ENCODE measurements at regions not wholly inside any gene's neighbourhood (a gene's known extent, or its start where the extent isn't known, plus 50 kb on each side); places are given as distances from the start of the nearest gene placed in this dataset.

DNA sequence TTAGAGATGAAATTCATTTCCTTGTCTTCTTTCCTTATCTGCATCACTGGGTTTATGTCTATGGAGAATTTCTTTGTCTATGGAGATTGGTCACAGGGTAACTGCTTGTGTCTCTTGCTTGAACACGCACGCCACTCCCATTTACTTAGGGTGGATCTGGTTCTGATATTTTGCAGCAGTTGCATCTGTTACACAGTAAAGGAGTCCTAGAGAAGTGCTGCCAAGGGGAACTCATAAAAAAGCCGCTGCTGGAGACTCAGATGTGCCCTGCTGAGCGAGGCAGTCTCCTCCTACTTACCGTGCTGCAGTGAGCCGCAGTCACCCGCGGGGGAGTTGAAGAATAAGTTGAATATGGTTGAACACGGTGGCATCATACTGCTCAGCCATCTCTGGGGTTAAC, 105.2 kb upstream of the KLHL25 start:
- Mint-ChIP-seq H3K36me3 (ENCODE audit: low read depth) (no peaks in the 10 kb centered on the region), H3K27me3 (peaks cover 24% of the 10 kb centered on the region), H3K4me1 (no peaks in the 10 kb centered on the region), H3K27ac (no peak overlapping the region), H3K4me3 (no peak overlapping the region), H3K9me3 (no peaks in the 10 kb centered on the region)
- ChIA-PET CTCF (no interaction called here), POLR2A (no interaction called here)
- intact Hi-C loops (cut with micrococcal nuclease): no loop called here
- TF ChIP-seq, protein P1, sequence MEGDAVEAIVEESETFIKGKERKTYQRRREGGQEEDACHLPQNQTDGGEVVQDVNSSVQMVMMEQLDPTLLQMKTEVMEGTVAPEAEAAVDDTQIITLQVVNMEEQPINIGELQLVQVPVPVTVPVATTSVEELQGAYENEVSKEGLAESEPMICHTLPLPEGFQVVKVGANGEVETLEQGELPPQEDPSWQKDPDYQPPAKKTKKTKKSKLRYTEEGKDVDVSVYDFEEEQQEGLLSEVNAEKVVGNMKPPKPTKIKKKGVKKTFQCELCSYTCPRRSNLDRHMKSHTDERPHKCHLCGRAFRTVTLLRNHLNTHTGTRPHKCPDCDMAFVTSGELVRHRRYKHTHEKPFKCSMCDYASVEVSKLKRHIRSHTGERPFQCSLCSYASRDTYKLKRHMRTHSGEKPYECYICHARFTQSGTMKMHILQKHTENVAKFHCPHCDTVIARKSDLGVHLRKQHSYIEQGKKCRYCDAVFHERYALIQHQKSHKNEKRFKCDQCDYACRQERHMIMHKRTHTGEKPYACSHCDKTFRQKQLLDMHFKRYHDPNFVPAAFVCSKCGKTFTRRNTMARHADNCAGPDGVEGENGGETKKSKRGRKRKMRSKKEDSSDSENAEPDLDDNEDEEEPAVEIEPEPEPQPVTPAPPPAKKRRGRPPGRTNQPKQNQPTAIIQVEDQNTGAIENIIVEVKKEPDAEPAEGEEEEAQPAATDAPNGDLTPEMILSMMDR (IDR thresholded peaks at IDR 0.05): no peak
- DNase-seq (no peak), ATAC-seq (ENCODE audit: low read depth) (no peak)

DNA sequence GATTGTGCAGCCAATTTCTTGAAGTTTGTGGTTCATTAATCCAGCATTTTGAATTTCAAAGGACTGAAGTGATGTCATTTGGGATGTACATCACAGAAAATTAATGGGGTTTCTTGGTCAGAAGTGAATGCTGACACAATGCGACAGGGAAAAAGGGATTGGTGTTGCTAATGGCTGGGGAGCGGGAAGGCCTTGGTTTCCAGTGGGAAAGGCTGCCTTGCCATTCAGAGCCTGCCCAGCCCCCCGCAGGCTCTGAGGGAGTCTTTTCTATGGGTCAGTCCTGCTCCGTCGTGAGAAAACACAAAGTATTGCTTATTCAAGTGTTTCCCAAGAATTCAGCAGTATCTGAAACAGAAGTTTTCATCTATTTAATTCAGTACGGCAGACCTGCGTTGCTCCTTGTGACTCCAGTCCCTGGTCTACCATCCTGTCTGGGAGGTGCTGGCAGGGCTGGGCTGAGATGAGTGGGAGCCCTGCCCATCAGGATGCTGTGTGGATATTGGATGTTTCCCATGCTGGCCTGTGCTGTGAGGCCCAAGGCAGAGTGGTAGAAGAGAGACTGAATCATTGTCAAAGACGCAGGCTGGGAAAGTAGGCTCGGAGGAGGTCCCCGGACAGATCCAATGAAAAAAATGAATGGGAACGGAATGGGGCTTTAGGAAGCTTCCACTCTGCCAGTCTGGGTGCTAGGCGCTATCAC, 111.2 kb upstream of the KLHL25 start:
- H3K4me3 Mint-ChIP-seq: no peak overlapping the region
- CTCF ChIA-PET: no interaction called here
- H3K36me3 Mint-ChIP-seq (ENCODE audit: low read depth): no peaks in the 10 kb centered on the region
- peaks cover 12% of the 10 kb centered on the region for H3K27me3 Mint-ChIP-seq
- no peak overlapping the region for H3K27ac Mint-ChIP-seq
- intact Hi-C loops (cut with micrococcal nuclease): no loop called here
- no peaks in the 10 kb centered on the region for H3K9me3 Mint-ChIP-seq
- ATAC-seq (ENCODE audit: low read depth): no peak
- POLR2A ChIA-PET: no interaction called here
- no peak for DNase-seq
- TF ChIP-seq, protein P1 (IDR thresholded peaks at IDR 0.05): no peak
- no peaks in the 10 kb centered on the region for H3K4me1 Mint-ChIP-seq

GRCh38 chr15:85906640-85907039, 111.9 kb upstream of the KLHL25 start:
- DNase-seq (no peak), ATAC-seq (ENCODE audit: low read depth) (no peak)
- Mint-ChIP-seq H3K9me3 (no peaks in the 10 kb centered on the region), H3K27me3 (peaks cover 6% of the 10 kb centered on the region), H3K4me3 (no peak overlapping the region), H3K4me1 (no peaks in the 10 kb centered on the region), H3K36me3 (ENCODE audit: low read depth) (no peaks in the 10 kb centered on the region), H3K27ac (no peak overlapping the region)
- intact Hi-C loops (cut with micrococcal nuclease): no loop called here
- TF ChIP-seq, protein P1 (IDR thresholded peaks at IDR 0.05): no peak
- ChIA-PET CTCF (no interaction called here), POLR2A (no interaction called here)

GRCh38 chr15:85910834-85911233, 116.1 kb upstream of the KLHL25 start:
- Mint-ChIP-seq H3K27me3 (no peaks in the 10 kb centered on the region), H3K27ac (no peak overlapping the region), H3K9me3 (no peaks in the 10 kb centered on the region), H3K4me1 (no peaks in the 10 kb centered on the region), H3K36me3 (ENCODE audit: low read depth) (no peaks in the 10 kb centered on the region), H3K4me3 (no peak overlapping the region)
- ATAC-seq (ENCODE audit: low read depth) (no peak), DNase-seq (no peak)
- ChIA-PET CTCF (no interaction called here), POLR2A (no interaction called here)
- intact Hi-C loops (cut with micrococcal nuclease): no loop called here
- TF ChIP-seq, protein P1 (IDR thresholded peaks at IDR 0.05): no peak

DNA sequence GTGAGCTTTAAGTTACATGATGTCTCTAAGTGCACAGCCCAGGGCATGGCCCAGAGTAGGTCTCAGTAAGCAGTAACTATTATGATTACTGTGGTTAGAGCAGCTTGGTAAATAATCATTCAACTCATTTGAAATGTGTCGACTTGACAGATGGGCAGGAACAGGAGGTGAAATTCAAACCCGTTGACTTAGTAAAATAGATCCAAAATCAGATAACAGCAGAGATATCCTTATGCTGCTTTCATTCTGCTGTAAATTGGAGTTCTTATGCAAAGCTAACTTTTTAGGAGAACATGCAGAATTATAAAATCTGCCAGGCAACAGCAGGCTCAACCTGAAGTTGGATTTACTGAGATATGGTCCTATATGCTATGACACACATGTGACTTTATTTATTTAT, 118.7 kb upstream of the KLHL25 start:
- TF ChIP-seq, protein P1 (IDR thresholded peaks at IDR 0.05): no peak
- no peaks in the 10 kb centered on the region for H3K27me3 Mint-ChIP-seq
- ATAC-seq (ENCODE audit: low read depth) (no peak), DNase-seq (no peak)
- no peak overlapping the region for H3K4me3 Mint-ChIP-seq
- ChIA-PET POLR2A (no interaction called here), CTCF (no interaction called here)
- no peak overlapping the region for H3K27ac Mint-ChIP-seq
- H3K4me1 Mint-ChIP-seq: no peaks in the 10 kb centered on the region
- no peaks in the 10 kb centered on the region for H3K36me3 Mint-ChIP-seq (ENCODE audit: low read depth)
- H3K9me3 Mint-ChIP-seq: no peaks in the 10 kb centered on the region
- intact Hi-C loops (cut with micrococcal nuclease): no loop called here

Measured in activated B cell treated with CpG ODN at 0.5 μM for 24 hours (primary cell).